ENCODE measurements at regions not wholly inside any gene's neighbourhood (a gene's known extent, or its start where the extent isn't known, plus 50 kb on each side); places are given as distances from the start of the nearest gene placed in this dataset.

DNA sequence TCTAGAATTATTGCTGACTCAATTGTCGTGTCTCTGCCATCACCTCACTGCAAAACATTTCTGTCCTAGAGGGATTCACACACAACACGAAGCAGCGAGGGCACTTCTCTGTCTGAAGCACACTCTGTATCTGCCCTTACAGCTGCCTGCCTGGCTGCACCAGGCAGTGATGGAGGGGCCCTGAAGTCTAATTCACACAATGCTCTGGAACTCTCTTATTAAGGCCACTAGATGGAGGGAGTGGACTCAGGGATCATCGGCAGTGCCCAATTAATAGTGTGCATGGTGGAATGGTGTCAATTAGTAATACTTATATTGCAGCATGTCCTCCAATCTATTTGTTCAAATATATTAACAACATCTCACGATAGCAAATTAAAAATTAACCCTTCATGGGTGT lies 157.5 kb upstream of the MAP1B start:
- H3K4me3 Mint-ChIP-seq = no peak overlapping the region
- no peak for DNase-seq
- H3K4me1 Mint-ChIP-seq = no peaks in the 10 kb centered on the region
- no peak overlapping the region for H3K27ac Mint-ChIP-seq
- no peaks in the 10 kb centered on the region for H3K36me3 Mint-ChIP-seq
- CTCF ChIA-PET = no interaction called here
- H3K9me3 Mint-ChIP-seq = peaks cover 1% of the 10 kb centered on the region
- H3K27me3 Mint-ChIP-seq = no peaks in the 10 kb centered on the region

GRCh38 chr5:71953866-71954265 lies 153.4 kb upstream of the MAP1B start:
- DNase-seq = no peak
- CTCF ChIA-PET = interaction anchor here (0.7 kb wide), 1 partner anchor 18 kb away, joined by 3 read pairs; no protein-coding TSS in a partner anchor
- Mint-ChIP-seq H3K4me1 (no peaks in the 10 kb centered on the region), H3K36me3 (no peaks in the 10 kb centered on the region), H3K27ac (no peak overlapping the region), H3K4me3 (no peak overlapping the region), H3K27me3 (peaks cover 5% of the 10 kb centered on the region), H3K9me3 (peaks cover 1% of the 10 kb centered on the region)

GRCh38 chr5:71954329-71954728 lies 152.9 kb upstream of the MAP1B start:
- Mint-ChIP-seq H3K4me1 (no peaks in the 10 kb centered on the region), H3K36me3 (no peaks in the 10 kb centered on the region), H3K9me3 (peaks cover 1% of the 10 kb centered on the region), H3K27me3 (peaks cover 5% of the 10 kb centered on the region), H3K4me3 (no peak overlapping the region), H3K27ac (no peak overlapping the region)
- CTCF ChIA-PET = no interaction called here
- no peak for DNase-seq

DNA sequence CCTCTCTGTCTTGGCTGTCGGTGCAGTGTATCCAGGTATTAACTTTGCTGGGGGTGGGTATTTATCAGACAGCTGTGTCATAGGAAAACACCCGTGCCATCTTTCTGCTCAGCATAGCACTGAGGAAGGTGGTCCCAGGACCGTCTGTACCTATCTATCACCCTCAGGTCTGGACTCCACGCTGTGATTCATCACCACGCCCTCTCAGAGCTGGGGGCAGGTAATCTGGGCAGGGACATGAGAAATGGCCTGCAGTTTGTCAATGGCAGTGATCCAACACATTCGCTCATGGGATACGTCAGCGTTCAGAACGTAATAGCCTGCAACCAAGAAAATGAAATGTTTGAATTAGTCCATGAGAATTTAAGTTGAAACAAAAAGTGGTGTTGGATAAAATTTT lies 151.6 kb upstream of the MAP1B start:
- Mint-ChIP-seq H3K36me3 (no peaks in the 10 kb centered on the region), H3K27ac (no peak overlapping the region), H3K4me1 (no peaks in the 10 kb centered on the region), H3K9me3 (no peaks in the 10 kb centered on the region), H3K4me3 (no peak overlapping the region), H3K27me3 (peaks cover 5% of the 10 kb centered on the region)
- CTCF ChIA-PET = no interaction called here
- DNase-seq = no peak

GRCh38 chr5:71957292-71957898 lies 149.9 kb upstream of the MAP1B start:
- Mint-ChIP-seq H3K27me3 (peaks cover 5% of the 10 kb centered on the region), H3K27ac (no peak overlapping the region), H3K4me1 (no peaks in the 10 kb centered on the region), H3K36me3 (no peaks in the 10 kb centered on the region), H3K4me3 (no peak overlapping the region), H3K9me3 (no peaks in the 10 kb centered on the region)
- DNase-seq = no peak
- CTCF ChIA-PET = no interaction called here

DNA sequence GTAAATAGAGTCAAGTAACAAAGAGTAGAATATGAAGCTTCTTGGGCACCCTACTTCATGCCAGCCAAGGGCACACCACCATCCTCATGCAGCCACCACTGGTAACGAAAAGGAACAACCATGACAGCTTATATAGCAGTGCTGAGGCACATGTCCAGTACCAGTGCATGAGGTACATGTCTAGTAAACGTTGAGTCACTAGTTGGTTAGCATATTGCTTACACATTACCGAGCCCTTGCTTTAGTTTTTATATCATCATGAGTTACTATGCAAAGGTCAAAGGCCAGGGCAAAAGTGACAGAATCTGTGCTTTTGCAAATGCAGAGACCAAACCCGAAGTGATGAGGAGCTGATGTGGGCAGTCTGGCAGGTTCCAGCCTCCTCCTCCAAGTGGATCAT lies 147.1 kb upstream of the MAP1B start:
- CTCF ChIA-PET = no interaction called here
- no peaks in the 10 kb centered on the region for H3K4me1 Mint-ChIP-seq
- H3K27me3 Mint-ChIP-seq = peaks cover 10% of the 10 kb centered on the region
- DNase-seq = no peak
- H3K4me3 Mint-ChIP-seq = no peak overlapping the region
- H3K9me3 Mint-ChIP-seq = no peaks in the 10 kb centered on the region
- H3K36me3 Mint-ChIP-seq = no peaks in the 10 kb centered on the region
- no peak overlapping the region for H3K27ac Mint-ChIP-seq

GRCh38 chr5:71961786-71962185 lies 145.5 kb upstream of the MAP1B start:
- Mint-ChIP-seq H3K27ac (no peak overlapping the region), H3K9me3 (no peaks in the 10 kb centered on the region), H3K4me3 (no peak overlapping the region), H3K27me3 (peaks cover 10% of the 10 kb centered on the region), H3K36me3 (no peaks in the 10 kb centered on the region), H3K4me1 (no peaks in the 10 kb centered on the region)
- CTCF ChIA-PET = no interaction called here
- no peak for DNase-seq

GRCh38 chr5:71969460-71969859 lies 137.8 kb upstream of the MAP1B start:
- H3K36me3 Mint-ChIP-seq = no peaks in the 10 kb centered on the region
- CTCF ChIA-PET = no interaction called here
- no peak overlapping the region for H3K27ac Mint-ChIP-seq
- H3K9me3 Mint-ChIP-seq = no peaks in the 10 kb centered on the region
- DNase-seq = no peak
- peaks cover 8% of the 10 kb centered on the region for H3K27me3 Mint-ChIP-seq
- H3K4me3 Mint-ChIP-seq = no peak overlapping the region
- H3K4me1 Mint-ChIP-seq = no peaks in the 10 kb centered on the region

- H3K4me3 Mint-ChIP-seq = no peak overlapping the region
- H3K27me3 Mint-ChIP-seq = peaks cover 3% of the 10 kb centered on the region
- CTCF ChIA-PET = no interaction called here
- no peaks in the 10 kb centered on the region for H3K9me3 Mint-ChIP-seq
- no peak for DNase-seq
- H3K36me3 Mint-ChIP-seq = no peaks in the 10 kb centered on the region
- no peaks in the 10 kb centered on the region for H3K4me1 Mint-ChIP-seq
- no peak overlapping the region for H3K27ac Mint-ChIP-seq
Measured at GRCh38 chr5:71971862-71972261, 135.4 kb upstream of the MAP1B start.

DNA sequence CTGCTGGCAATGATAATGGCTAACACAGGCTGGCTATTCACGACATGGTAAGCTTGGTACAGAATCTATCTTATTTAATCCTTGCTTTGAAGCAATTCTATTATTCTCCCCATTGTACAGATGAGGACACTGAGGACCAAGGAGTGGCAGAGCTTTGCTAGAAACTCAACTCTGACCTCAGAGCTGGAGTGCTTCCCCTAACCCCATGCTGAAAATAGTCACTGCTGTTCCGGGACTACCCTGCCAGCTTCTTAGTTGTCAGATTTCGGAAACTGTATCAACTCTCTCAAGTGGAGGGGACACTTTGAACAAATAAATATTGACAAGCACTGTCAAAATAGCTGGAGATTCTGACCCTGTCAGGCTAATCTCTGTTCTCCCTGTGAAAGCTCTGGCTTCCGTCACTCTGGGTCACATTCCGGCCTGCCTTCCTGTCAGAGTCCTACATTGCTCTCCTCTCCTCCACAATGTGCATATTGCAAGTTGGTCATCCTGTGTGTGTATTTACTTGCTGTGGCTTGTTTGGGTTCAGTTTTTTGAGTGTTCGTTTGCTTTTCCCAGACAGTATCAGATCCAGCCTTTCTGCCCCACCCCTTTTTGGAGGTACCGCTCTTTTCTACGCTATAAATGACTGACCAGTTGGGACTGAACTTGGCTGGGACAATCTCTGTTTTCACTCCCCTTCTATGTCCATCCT lies 134.3 kb upstream of the MAP1B start:
- Mint-ChIP-seq H3K27me3 (peaks cover 3% of the 10 kb centered on the region), H3K9me3 (no peaks in the 10 kb centered on the region), H3K27ac (no peak overlapping the region), H3K36me3 (no peaks in the 10 kb centered on the region), H3K4me3 (no peak overlapping the region), H3K4me1 (no peaks in the 10 kb centered on the region)
- CTCF ChIA-PET = no interaction called here
- DNase-seq = no peak

- Mint-ChIP-seq H3K27ac (no peak overlapping the region), H3K9me3 (no peaks in the 10 kb centered on the region), H3K4me1 (no peaks in the 10 kb centered on the region), H3K36me3 (no peaks in the 10 kb centered on the region), H3K4me3 (no peak overlapping the region), H3K27me3 (peaks cover 3% of the 10 kb centered on the region)
- no peak for DNase-seq
- CTCF ChIA-PET = no interaction called here
Measured at GRCh38 chr5:71973563-71973962, 133.7 kb upstream of the MAP1B start.

GRCh38 chr5:71974165-71974564 lies 133.1 kb upstream of the MAP1B start:
- no peak overlapping the region for H3K27ac Mint-ChIP-seq
- no peak overlapping the region for H3K4me3 Mint-ChIP-seq
- CTCF ChIA-PET = no interaction called here
- no peaks in the 10 kb centered on the region for H3K9me3 Mint-ChIP-seq
- no peaks in the 10 kb centered on the region for H3K36me3 Mint-ChIP-seq
- H3K4me1 Mint-ChIP-seq = no peaks in the 10 kb centered on the region
- peaks cover 3% of the 10 kb centered on the region for H3K27me3 Mint-ChIP-seq
- no peak for DNase-seq

GRCh38 chr5:71974622-71975021 lies 132.7 kb upstream of the MAP1B start:
- H3K27ac Mint-ChIP-seq = no peak overlapping the region
- no peak for DNase-seq
- no peak overlapping the region for H3K4me3 Mint-ChIP-seq
- CTCF ChIA-PET = no interaction called here
- no peaks in the 10 kb centered on the region for H3K4me1 Mint-ChIP-seq
- H3K36me3 Mint-ChIP-seq = no peaks in the 10 kb centered on the region
- H3K9me3 Mint-ChIP-seq = no peaks in the 10 kb centered on the region
- H3K27me3 Mint-ChIP-seq = peaks cover 3% of the 10 kb centered on the region

GRCh38 chr5:71976449-71976848 lies 130.8 kb upstream of the MAP1B start:
- no peak overlapping the region for H3K27ac Mint-ChIP-seq

DNA sequence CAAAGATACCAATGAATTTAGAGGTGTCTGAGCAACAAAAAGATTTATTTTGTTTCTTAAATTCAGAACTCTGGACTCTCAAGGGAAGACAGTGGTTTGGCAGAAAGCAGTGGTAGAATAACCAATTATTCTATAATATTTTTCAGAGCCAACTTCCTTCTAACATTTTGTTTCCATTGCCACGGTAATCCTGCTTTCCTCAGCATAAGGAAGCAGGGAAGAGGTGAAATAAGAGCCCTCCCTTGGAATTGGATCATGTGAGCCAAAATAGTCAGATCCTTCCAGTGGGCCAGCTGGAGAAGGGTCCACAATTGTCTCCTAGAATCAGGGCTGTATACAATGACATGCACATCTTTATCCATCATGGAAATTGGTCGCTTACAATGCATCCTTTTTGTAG lies 130.0 kb upstream of the MAP1B start:
- H3K4me1 Mint-ChIP-seq = no peaks in the 10 kb centered on the region

More at GRCh38 chr5:71976449-71976848, 130.8 kb upstream of the MAP1B start:
- H3K4me1 Mint-ChIP-seq = no peaks in the 10 kb centered on the region
- CTCF ChIA-PET = no interaction called here
- no peak for DNase-seq
- H3K36me3 Mint-ChIP-seq = no peaks in the 10 kb centered on the region
- H3K4me3 Mint-ChIP-seq = no peak overlapping the region
- H3K27me3 Mint-ChIP-seq = peaks cover 3% of the 10 kb centered on the region
- H3K9me3 Mint-ChIP-seq = no peaks in the 10 kb centered on the region

More for the DNA sequence above, 130.0 kb upstream of the MAP1B start:
- H3K4me3 Mint-ChIP-seq = no peak overlapping the region
- H3K9me3 Mint-ChIP-seq = no peaks in the 10 kb centered on the region
- no peak for DNase-seq
- H3K36me3 Mint-ChIP-seq = no peaks in the 10 kb centered on the region
- CTCF ChIA-PET = no interaction called here
- no peaks in the 10 kb centered on the region for H3K27me3 Mint-ChIP-seq
- H3K27ac Mint-ChIP-seq = no peak overlapping the region
